Lung (tissue), 11 donors: ENCODE measurements at regions not wholly inside any gene's neighbourhood (a gene's known extent, or its start where the extent isn't known, plus 50 kb on each side); places are given as distances from the start of the nearest gene placed in this dataset.

Source experiments
- ATAC-seq: fragments of 200-7000 bp; cut with Tn5 transposase; one replicate; pipeline ENCODE4 v1.9.1; 2020; ENCODE audit warnings: moderate number of reproducible peaks; ENCODE audit not compliant: insufficient read depth, low FRiP score
- DNase-seq, 3 donors: peaks; one replicate each; pipeline ENCODE4 v3.0.0-alpha.2; 2013 to 2017
- H3K27ac ChIP-seq, 2 donors: one replicate each; pipeline ENCODE4 v1.5.1; 2013; ENCODE audit warnings: mild to moderate bottlenecking in 2 of 2, moderate library complexity in 2 of 2, control low read depth in 1 of 2, inconsistent platforms in 1 of 2, low read depth in 1 of 2, low read length in 1 of 2
- H3K27me3 ChIP-seq, 3 donors: one replicate each; pipeline ENCODE4 v1.5.1; 2013; ENCODE audit warnings: low read length in 2 of 3; ENCODE audit not compliant: control insufficient read depth in 3 of 3, insufficient read depth in 3 of 3
- H3K36me3 ChIP-seq, 4 donors: one replicate each; pipeline ENCODE4 v1.5.1; 2013; ENCODE audit warnings: low read length in 4 of 4, mild to moderate bottlenecking in 1 of 4, moderate library complexity in 1 of 4; ENCODE audit not compliant: control insufficient read depth in 4 of 4, insufficient read depth in 4 of 4
- H3K4me1 ChIP-seq, 5 donors: one replicate each; pipeline ENCODE4 v1.5.1; 2013; ENCODE audit warnings: low read length in 5 of 5, mild to moderate bottlenecking in 2 of 5, moderate library complexity in 1 of 5; ENCODE audit not compliant: control insufficient read depth in 5 of 5, insufficient read depth in 5 of 5
- H3K4me3 ChIP-seq: one replicate; pipeline ENCODE4 v1.5.1; 2013; ENCODE audit warnings: mild to moderate bottlenecking, control low read depth, moderate library complexity
- H3K9ac ChIP-seq, 2 donors: one replicate each; pipeline ENCODE4 v1.5.1; 2013; ENCODE audit warnings: low read length in 2 of 2, control low read depth in 1 of 2; ENCODE audit not compliant: insufficient read depth in 1 of 2
- H3K9me3 ChIP-seq, 4 donors: one replicate each; pipeline ENCODE4 v1.5.1; 2013; ENCODE audit warnings: low read length in 3 of 4, mild to moderate bottlenecking in 1 of 4, moderate library complexity in 1 of 4; ENCODE audit not compliant: control insufficient read depth in 4 of 4, insufficient read depth in 3 of 4
- WGBS, 2 donors: extraction: QIAGEN DNeasy Blood & Tissue Kit; methylation state at CpG; one replicate each; pipeline ENCODE4 v1.1.7; 2013; 5-methylcytosine and 5-hydroxymethylcytosine counted together
- TF ChIP-seq, protein P1 (sequence below): IDR thresholded peaks from 2 replicates; pipeline ENCODE4 v1.5.1; 2012; ENCODE audit warnings: mild to moderate bottlenecking; ENCODE audit errors: control extremely low read depth, extremely low read depth
- donor health status: control.
- donor health status: control.
- donor health status: Bipolar disorder and iron deficiency.
- donor health status: healthy.
- donor health status: DM: yes; HTN: yes; CAD: no.

DNA sequence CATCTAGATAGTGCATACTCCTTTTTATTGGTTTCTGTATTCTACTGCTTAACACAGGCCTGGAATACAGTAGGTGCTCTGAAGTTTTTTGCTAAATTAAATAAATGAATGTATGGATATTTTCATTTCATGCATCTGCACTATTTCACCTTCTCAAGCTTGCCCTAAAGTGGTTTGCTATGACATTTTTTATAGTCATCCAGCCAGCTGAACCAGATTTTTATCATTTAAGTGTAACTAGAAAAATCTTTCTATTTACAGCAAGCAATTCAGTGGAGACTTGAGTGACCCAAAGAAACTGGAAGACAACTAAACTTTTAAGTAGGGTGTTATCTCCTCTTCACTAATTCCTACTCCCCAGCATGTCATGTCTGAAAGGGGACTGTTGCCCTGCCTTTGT, 354.9 kb downstream of the OSR1 start:
- peaks cover 0 to 3% (median 0%) of the 10 kb centered on the region in 4 donors for H3K9me3 ChIP-seq
- H3K4me3 ChIP-seq: no peak overlapping the region
- TF ChIP-seq, protein P1, sequence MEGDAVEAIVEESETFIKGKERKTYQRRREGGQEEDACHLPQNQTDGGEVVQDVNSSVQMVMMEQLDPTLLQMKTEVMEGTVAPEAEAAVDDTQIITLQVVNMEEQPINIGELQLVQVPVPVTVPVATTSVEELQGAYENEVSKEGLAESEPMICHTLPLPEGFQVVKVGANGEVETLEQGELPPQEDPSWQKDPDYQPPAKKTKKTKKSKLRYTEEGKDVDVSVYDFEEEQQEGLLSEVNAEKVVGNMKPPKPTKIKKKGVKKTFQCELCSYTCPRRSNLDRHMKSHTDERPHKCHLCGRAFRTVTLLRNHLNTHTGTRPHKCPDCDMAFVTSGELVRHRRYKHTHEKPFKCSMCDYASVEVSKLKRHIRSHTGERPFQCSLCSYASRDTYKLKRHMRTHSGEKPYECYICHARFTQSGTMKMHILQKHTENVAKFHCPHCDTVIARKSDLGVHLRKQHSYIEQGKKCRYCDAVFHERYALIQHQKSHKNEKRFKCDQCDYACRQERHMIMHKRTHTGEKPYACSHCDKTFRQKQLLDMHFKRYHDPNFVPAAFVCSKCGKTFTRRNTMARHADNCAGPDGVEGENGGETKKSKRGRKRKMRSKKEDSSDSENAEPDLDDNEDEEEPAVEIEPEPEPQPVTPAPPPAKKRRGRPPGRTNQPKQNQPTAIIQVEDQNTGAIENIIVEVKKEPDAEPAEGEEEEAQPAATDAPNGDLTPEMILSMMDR: no peak
- peaks cover 0 to 8% (median 0%) of the 10 kb centered on the region in 5 donors for H3K4me1 ChIP-seq
- no peaks in the 10 kb centered on the region for H3K27me3 ChIP-seq
- no peak for ATAC-seq
- H3K27ac ChIP-seq: no peak overlapping the region
- no peaks in the 10 kb centered on the region for H3K36me3 ChIP-seq
- H3K9ac ChIP-seq: no peak overlapping the region
- peak in 2 of 3 donors; percentile 28 to 47 for DNase-seq

GRCh38 chr2:19000776-19001175, 357.6 kb downstream of the OSR1 start:
- Histone ChIP-seq H3K4me1 (peaks cover 0 to 11% (median 2%) of the 10 kb centered on the region in 5 donors), H3K27ac (no peak overlapping the region), H3K27me3 (no peaks in the 10 kb centered on the region), H3K9ac (no peak overlapping the region), H3K4me3 (no peak overlapping the region), H3K9me3 (peaks cover 0 to 3% (median under 1%) of the 10 kb centered on the region in 4 donors), H3K36me3 (no peaks in the 10 kb centered on the region)
- no peak for ATAC-seq
- DNase-seq: peak; percentile 25 to 62 (median 53)
- WGBS, 2 donors: 84 to 93% methylated on average over 3 of the region's 3 CpGs
- TF ChIP-seq, protein P1: no peak

GRCh38 chr2:18999198-18999597, 359.2 kb downstream of the OSR1 start:
- peaks cover 0 to 3% (median under 1%) of the 10 kb centered on the region in 4 donors for H3K9me3 ChIP-seq
- no peaks in the 10 kb centered on the region for H3K27me3 ChIP-seq
- TF ChIP-seq, protein P1: no peak
- H3K36me3 ChIP-seq: no peaks in the 10 kb centered on the region
- DNase-seq (no peak), ATAC-seq (no peak)
- no peak overlapping the region for H3K27ac ChIP-seq
- peaks cover 0 to 15% (median 2%) of the 10 kb centered on the region in 5 donors for H3K4me1 ChIP-seq
- no peak overlapping the region for H3K9ac ChIP-seq
- no peak overlapping the region for H3K4me3 ChIP-seq
- 75 to 80% methylated on average over 2 of the region's 2 CpGs for WGBS, 2 donors

- Histone ChIP-seq H3K36me3 (no peaks in the 10 kb centered on the region), H3K9ac (no peak overlapping the region), H3K9me3 (peaks cover 0 to 3% (median under 1%) of the 10 kb centered on the region in 4 donors), H3K4me1 (peaks cover 0 to 15% (median 2%) of the 10 kb centered on the region in 5 donors), H3K27ac (no peak overlapping the region), H3K27me3 (no peaks in the 10 kb centered on the region), H3K4me3 (no peak overlapping the region)
- TF ChIP-seq, protein P1: no peak
- DNase-seq (no peak), ATAC-seq (no peak)
- WGBS, 2 donors: 84 to 91% methylated on average over 1 of the region's 1 CpG
These were observed 359.9 kb downstream of the OSR1 start for GRCh38 chr2:18998491-18998890.
